Stimulated activated memory B cell treated with anti-CD40 and anti-IgM and Interleukin-4, amounts not matched to agents 10 μg/mL and 1 μg/mL and 100 μg/mL, for 72 hours (primary cell): ENCODE measurements at regions not wholly inside any gene's neighbourhood (a gene's known extent, or its start where the extent isn't known, plus 50 kb on each side); places are given as distances from the start of the nearest gene placed in this dataset.

Experiments
- ATAC-seq: fragments of 150-1000 bp; cut with Tn5 transposase; 2 replicates; pipeline ENCODE4 v1.10.0; 2021
- H3K27ac Mint-ChIP-seq: one replicate; pipeline ENCODE4 v1.8.0; 2022; ENCODE audit warnings: mild to moderate bottlenecking, mixed read lengths
- H3K27me3 Mint-ChIP-seq: one replicate; pipeline ENCODE4 v1.8.0; 2022; ENCODE audit warnings: mixed read lengths
- H3K36me3 Mint-ChIP-seq: one replicate; pipeline ENCODE4 v1.8.0; 2022; ENCODE audit warnings: mixed read lengths
- H3K4me1 Mint-ChIP-seq: one replicate; pipeline ENCODE4 v1.8.0; 2022; ENCODE audit warnings: mixed read lengths
- H3K4me3 Mint-ChIP-seq: one replicate; pipeline ENCODE4 v1.8.0; 2022; ENCODE audit warnings: mild to moderate bottlenecking, moderate library complexity, mixed read lengths
- H3K9me3 Mint-ChIP-seq: one replicate; pipeline ENCODE4 v1.8.0; 2022; ENCODE audit warnings: mixed read lengths

GRCh38 chr3:139281522-139282196 is 62.2 kb upstream of the MRPS22 start:
- H3K27ac Mint-ChIP-seq = no peak overlapping the region
- peaks cover 24% of the 10 kb centered on the region for H3K27me3 Mint-ChIP-seq
- H3K4me3 Mint-ChIP-seq = no peak overlapping the region
- peaks cover 3% of the 10 kb centered on the region for H3K9me3 Mint-ChIP-seq
- ATAC-seq = no peak
- no peaks in the 10 kb centered on the region for H3K36me3 Mint-ChIP-seq
- H3K4me1 Mint-ChIP-seq = no peaks in the 10 kb centered on the region

GRCh38 chr3:139283301-139283700 is 60.5 kb upstream of the MRPS22 start:
- Mint-ChIP-seq H3K27ac (no peak overlapping the region), H3K4me3 (no peak overlapping the region), H3K4me1 (no peaks in the 10 kb centered on the region), H3K9me3 (no peaks in the 10 kb centered on the region), H3K36me3 (no peaks in the 10 kb centered on the region), H3K27me3 (peaks cover 24% of the 10 kb centered on the region)
- ATAC-seq = no peak

GRCh38 chr3:139284221-139284620 is 59.6 kb upstream of the MRPS22 start:
- Mint-ChIP-seq H3K36me3 (no peaks in the 10 kb centered on the region), H3K27me3 (peaks cover 15% of the 10 kb centered on the region), H3K27ac (no peak overlapping the region), H3K4me3 (no peak overlapping the region), H3K9me3 (no peaks in the 10 kb centered on the region), H3K4me1 (no peaks in the 10 kb centered on the region)
- no peak for ATAC-seq

- peaks cover under 1% of the 10 kb centered on the region for H3K27me3 Mint-ChIP-seq
- no peak overlapping the region for H3K4me3 Mint-ChIP-seq
- no peaks in the 10 kb centered on the region for H3K9me3 Mint-ChIP-seq
- no peak for ATAC-seq
- no peaks in the 10 kb centered on the region for H3K36me3 Mint-ChIP-seq
- no peak overlapping the region for H3K27ac Mint-ChIP-seq
- no peaks in the 10 kb centered on the region for H3K4me1 Mint-ChIP-seq
Observed at GRCh38 chr3:139285691-139286090, 58.1 kb upstream of the MRPS22 start.

- no peaks in the 10 kb centered on the region for H3K9me3 Mint-ChIP-seq
- H3K4me1 Mint-ChIP-seq = no peaks in the 10 kb centered on the region
- H3K27ac Mint-ChIP-seq = no peak overlapping the region
- no peaks in the 10 kb centered on the region for H3K27me3 Mint-ChIP-seq
- no peak for ATAC-seq
- no peak overlapping the region for H3K4me3 Mint-ChIP-seq
- H3K36me3 Mint-ChIP-seq = no peaks in the 10 kb centered on the region
Observed at GRCh38 chr3:139286241-139286640, 57.6 kb upstream of the MRPS22 start.

GRCh38 chr3:139286825-139287224 is 57.0 kb upstream of the MRPS22 start:
- ATAC-seq = no peak
- no peaks in the 10 kb centered on the region for H3K36me3 Mint-ChIP-seq
- H3K27ac Mint-ChIP-seq = no peak overlapping the region
- no peaks in the 10 kb centered on the region for H3K4me1 Mint-ChIP-seq
- H3K9me3 Mint-ChIP-seq = no peaks in the 10 kb centered on the region
- H3K4me3 Mint-ChIP-seq = no peak overlapping the region
- no peaks in the 10 kb centered on the region for H3K27me3 Mint-ChIP-seq

- Mint-ChIP-seq H3K27me3 (no peaks in the 10 kb centered on the region), H3K9me3 (no peaks in the 10 kb centered on the region), H3K4me3 (no peak overlapping the region), H3K27ac (no peak overlapping the region), H3K4me1 (no peaks in the 10 kb centered on the region), H3K36me3 (no peaks in the 10 kb centered on the region)
- ATAC-seq = no peak
Observed at GRCh38 chr3:139287557-139287956, 56.3 kb upstream of the MRPS22 start.

GRCh38 chr3:139288266-139288821 is 55.5 kb upstream of the MRPS22 start:
- no peaks in the 10 kb centered on the region for H3K36me3 Mint-ChIP-seq
- H3K27ac Mint-ChIP-seq = no peak overlapping the region
- H3K27me3 Mint-ChIP-seq = no peaks in the 10 kb centered on the region
- ATAC-seq = no peak
- no peaks in the 10 kb centered on the region for H3K9me3 Mint-ChIP-seq
- no peak overlapping the region for H3K4me3 Mint-ChIP-seq
- no peaks in the 10 kb centered on the region for H3K4me1 Mint-ChIP-seq

- Mint-ChIP-seq H3K36me3 (no peaks in the 10 kb centered on the region), H3K4me1 (no peaks in the 10 kb centered on the region), H3K27ac (no peak overlapping the region), H3K9me3 (no peaks in the 10 kb centered on the region), H3K27me3 (no peaks in the 10 kb centered on the region), H3K4me3 (no peak overlapping the region)
- ATAC-seq = no peak
Observed at GRCh38 chr3:139289860-139290524, 53.8 kb upstream of the MRPS22 start.

- Mint-ChIP-seq H3K27me3 (no peaks in the 10 kb centered on the region), H3K9me3 (no peaks in the 10 kb centered on the region)
Observed at GRCh38 chr3:139291276-139292051, 52.4 kb upstream of the MRPS22 start.

GRCh38 chr3:139292192-139292591 is 51.6 kb upstream of the MRPS22 start:
- Mint-ChIP-seq H3K9me3 (no peaks in the 10 kb centered on the region), H3K27me3 (no peaks in the 10 kb centered on the region), H3K4me3 (no peak overlapping the region), H3K4me1 (no peaks in the 10 kb centered on the region), H3K36me3 (no peaks in the 10 kb centered on the region), H3K27ac (no peak overlapping the region)
- ATAC-seq = no peak

More at GRCh38 chr3:139291276-139292051, 52.4 kb upstream of the MRPS22 start:
- Mint-ChIP-seq H3K4me3 (no peak overlapping the region), H3K27ac (no peak overlapping the region), H3K36me3 (no peaks in the 10 kb centered on the region), H3K4me1 (no peaks in the 10 kb centered on the region)
- ATAC-seq = no peak

- ATAC-seq = no peak
- no peak overlapping the region for H3K4me3 Mint-ChIP-seq
- no peaks in the 10 kb centered on the region for H3K36me3 Mint-ChIP-seq
- no peaks in the 10 kb centered on the region for H3K27me3 Mint-ChIP-seq
- H3K27ac Mint-ChIP-seq = no peak overlapping the region
- no peaks in the 10 kb centered on the region for H3K9me3 Mint-ChIP-seq
- no peaks in the 10 kb centered on the region for H3K4me1 Mint-ChIP-seq
Observed at GRCh38 chr3:139292711-139293664, 50.8 kb upstream of the MRPS22 start.

- Mint-ChIP-seq H3K27ac (no peak overlapping the region), H3K9me3 (no peaks in the 10 kb centered on the region), H3K27me3 (no peaks in the 10 kb centered on the region), H3K4me3 (no peak overlapping the region), H3K4me1 (no peaks in the 10 kb centered on the region), H3K36me3 (no peaks in the 10 kb centered on the region)
- no peak for ATAC-seq
Observed at GRCh38 chr3:139293665-139294023, 50.2 kb upstream of the MRPS22 start.
